HEK293 (cell line): ENCODE measurements at regions not wholly inside any gene's neighbourhood (a gene's known extent, or its start where the extent isn't known, plus 50 kb on each side); places are given as distances from the start of the nearest gene placed in this dataset.

ENCODE experiments used
- CTCF ChIA-PET: fragments of 350-600 bp; formaldehyde crosslinking; extraction: SDS; loops from one replicate; lab custom pipeline; 2021; ENCODE audit warnings: antibody characterized with exemption; lab: Yijun Ruan, JAX
- POLR2A ChIA-PET: fragments of 300-600 bp; formaldehyde crosslinking; extraction: SDS; loops from one replicate; lab custom pipeline; 2020; ENCODE audit warnings: antibody characterized with exemption, inconsistent platforms; lab: Yijun Ruan, JAX
- H3K27ac ChIP-seq: fragments of 200-500 bp; sonication (Bioruptor generic); 2 replicates; pipeline ENCODE4 v1.5.1; 2014; ENCODE audit warnings: low read depth, low read length, control low read depth, inconsistent platforms; ENCODE audit errors: extremely low read depth
- H3K36me3 ChIP-seq, 2 experiments: fragments of 200-500 bp in 1 of 2; sonication (Bioruptor generic) in 1 of 2; 1 replicate in 1 of 2; 2 replicates in 1 of 2; pipeline ENCODE4 v1.5.1; 2014 to 2017; ENCODE audit warnings: inconsistent platforms in 2 of 2, low read length in 2 of 2; ENCODE audit not compliant: control insufficient read depth in 2 of 2, insufficient read depth in 1 of 2
- H3K4me1 ChIP-seq: fragments of 200-500 bp; sonication (Bioruptor generic); 2 replicates; pipeline ENCODE4 v1.5.1; 2014; ENCODE audit warnings: mild to moderate bottlenecking, low read length, inconsistent platforms; ENCODE audit not compliant: control insufficient read depth, insufficient read depth
- H3K4me3 ChIP-seq: 2 replicates; pipeline ENCODE4 v1.5.1; 2011; ENCODE audit warnings: low read depth, mild to moderate bottlenecking, control low read depth, low read length, moderate library complexity
- H3K9me3 ChIP-seq: fragments of 200-500 bp; sonication (Bioruptor generic); 2 replicates; pipeline ENCODE4 v1.5.1; 2014; ENCODE audit warnings: low read depth, low read length, inconsistent platforms; ENCODE audit not compliant: control insufficient read depth, insufficient read depth
- BCL11B ChIP-seq: fragments of 450-650 bp; formaldehyde crosslinking; IDR thresholded peaks from 2 replicates; pipeline ENCODE4 v1.5.1; 2016; ENCODE audit warnings: low read depth, missing biosample characterization, missing genetic modification characterization
- FEZF1 ChIP-seq: fragments of 450-650 bp; formaldehyde crosslinking; IDR thresholded peaks from 2 replicates; pipeline ENCODE4 v1.5.1; 2016; ENCODE audit warnings: missing biosample characterization, missing genetic modification characterization
- KLF9 ChIP-seq: fragments of 450-650 bp; formaldehyde crosslinking; IDR thresholded peaks from 2 replicates; pipeline ENCODE4 v1.5.1; 2016; ENCODE audit warnings: missing biosample characterization, missing genetic modification characterization, low read depth
- MZF1 ChIP-seq: fragments of 450-650 bp; formaldehyde crosslinking; IDR thresholded peaks from 2 replicates; pipeline ENCODE4 v1.5.1; 2017; ENCODE audit warnings: missing biosample characterization, missing genetic modification characterization, borderline replicate concordance
- SCRT1 ChIP-seq: fragments of 450-650 bp; formaldehyde crosslinking; IDR thresholded peaks from 2 replicates; pipeline ENCODE4 v1.5.1; 2016; ENCODE audit warnings: missing biosample characterization, missing genetic modification characterization, borderline replicate concordance
- ZNF146 ChIP-seq: fragments of 450-650 bp; formaldehyde crosslinking; IDR thresholded peaks from 2 replicates; pipeline ENCODE4 v1.5.1; 2016; ENCODE audit warnings: missing biosample characterization, missing genetic modification characterization
- ZNF169 ChIP-seq: fragments of 450-650 bp; formaldehyde crosslinking; IDR thresholded peaks from 2 replicates; pipeline ENCODE4 v1.5.1; 2016; ENCODE audit warnings: missing biosample characterization, missing genetic modification characterization
- ZNF311 ChIP-seq: fragments of 450-650 bp; formaldehyde crosslinking; IDR thresholded peaks from 2 replicates; pipeline ENCODE4 v1.5.1; 2017; ENCODE audit warnings: missing biosample characterization, missing genetic modification characterization, borderline replicate concordance
- ZNF398 ChIP-seq: fragments of 450-650 bp; formaldehyde crosslinking; IDR thresholded peaks from 2 replicates; pipeline ENCODE4 v1.5.1; 2017; ENCODE audit warnings: missing biosample characterization, missing genetic modification characterization
- ZNF473 ChIP-seq: fragments of 450-650 bp; formaldehyde crosslinking; IDR thresholded peaks from 2 replicates; pipeline ENCODE4 v1.5.1; 2017; ENCODE audit warnings: missing biosample characterization, missing genetic modification characterization
- ZNF48 ChIP-seq: fragments of 450-650 bp; formaldehyde crosslinking; IDR thresholded peaks from 2 replicates; pipeline ENCODE4 v1.5.1; 2016; ENCODE audit warnings: missing biosample characterization, missing genetic modification characterization
- ZNF660 ChIP-seq: fragments of 450-650 bp; IDR thresholded peaks from 2 replicates; pipeline ENCODE4 v1.5.1; 2018; ENCODE audit warnings: missing biosample characterization, mild to moderate bottlenecking, missing genetic modification characterization
- ZNF692 ChIP-seq: fragments of 450-650 bp; formaldehyde crosslinking; IDR thresholded peaks from 2 replicates; pipeline ENCODE4 v1.5.1; 2016; ENCODE audit warnings: missing biosample characterization, missing genetic modification characterization
- ZNF747 ChIP-seq: fragments of 450-650 bp; formaldehyde crosslinking; IDR thresholded peaks from 2 replicates; pipeline ENCODE4 v1.5.1; 2016; ENCODE audit warnings: missing biosample characterization, missing genetic modification characterization
- ZNF777 ChIP-seq: fragments of 450-650 bp; formaldehyde crosslinking; IDR thresholded peaks from 2 replicates; pipeline ENCODE4 v1.5.1; 2017; ENCODE audit warnings: missing biosample characterization, missing genetic modification characterization, borderline replicate concordance
- ZNF843 ChIP-seq: fragments of 450-650 bp; formaldehyde crosslinking; IDR thresholded peaks from 2 replicates; pipeline ENCODE4 v1.5.1; 2016; ENCODE audit warnings: missing biosample characterization, missing genetic modification characterization
- ZXDB ChIP-seq: fragments of 450-650 bp; formaldehyde crosslinking; IDR thresholded peaks from 2 replicates; pipeline ENCODE4 v1.5.1; 2016; ENCODE audit warnings: missing biosample characterization, missing genetic modification characterization
- TF ChIP-seq, protein P1 (sequence below): fragments of 450-650 bp; formaldehyde crosslinking; IDR thresholded peaks from 2 replicates; pipeline ENCODE4 v1.5.1; 2016; ENCODE audit warnings: missing biosample characterization, missing genetic modification characterization
- TF ChIP-seq, protein P2 (sequence below): fragments of 450-650 bp; formaldehyde crosslinking; IDR thresholded peaks from 2 replicates; pipeline ENCODE4 v1.5.1; 2016; ENCODE audit warnings: missing biosample characterization, missing genetic modification characterization
- TF ChIP-seq, protein P3 (sequence below): fragments of 450-650 bp; formaldehyde crosslinking; IDR thresholded peaks from 2 replicates; pipeline ENCODE4 v1.5.1; 2017; ENCODE audit warnings: missing biosample characterization, missing genetic modification characterization

DNA sequence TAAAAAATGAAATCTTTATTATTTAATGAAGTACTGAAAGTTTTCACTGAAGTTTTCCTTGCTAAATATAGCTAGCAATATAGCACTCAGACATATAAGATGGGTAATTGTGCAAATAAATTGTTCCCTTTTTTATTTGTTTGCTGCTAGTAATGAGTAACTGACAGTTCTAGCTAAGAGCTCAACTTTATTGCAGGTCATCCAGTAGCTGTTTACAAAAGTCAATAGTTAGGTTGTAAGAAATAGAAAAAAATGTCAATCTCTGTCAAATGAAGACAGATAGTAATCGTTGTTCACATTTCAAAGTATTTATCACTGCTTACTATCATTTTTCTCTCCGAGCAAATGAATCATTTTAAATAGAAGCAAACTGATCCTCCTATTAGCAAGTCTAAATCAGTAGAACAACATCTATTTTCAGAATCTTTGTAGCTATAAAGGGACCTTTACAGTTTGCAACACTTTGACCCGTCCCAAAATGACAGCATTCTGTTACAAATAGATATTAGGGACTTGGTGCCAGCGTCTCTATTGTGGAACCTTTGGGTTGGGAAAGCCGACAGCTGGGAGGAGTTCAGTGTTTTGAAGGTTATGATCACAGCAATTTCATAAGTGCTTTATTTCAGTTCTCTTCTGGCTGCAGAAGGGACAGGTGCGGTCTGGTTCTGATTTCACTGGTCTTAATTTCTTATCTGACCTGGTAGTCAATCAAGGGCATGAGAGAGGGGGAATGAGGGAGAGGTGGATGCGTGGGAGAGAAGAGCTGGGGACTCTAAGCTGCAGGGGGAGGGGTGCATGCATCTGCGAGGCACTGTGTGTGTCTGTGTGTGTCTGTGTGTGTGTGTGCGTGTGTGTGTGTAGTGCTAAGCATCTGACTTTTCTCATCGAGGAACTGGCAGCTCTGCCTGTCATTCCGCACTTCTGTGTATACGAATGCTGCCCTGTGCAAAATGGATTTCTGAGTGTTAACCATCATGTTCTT is 227.9 kb upstream of the PITX2 start (continued):
- TF ChIP-seq ZNF146 (tag by site-specific recombination) (no peak), SCRT1 (tag by site-specific recombination) (no peak), ZNF473 (tag by site-specific recombination) (no peak), ZNF777 (tag by site-specific recombination) (no peak), MZF1 (tag by site-specific recombination) (no peak; the same call in 1 of the 2 replicates), KLF9 (tag by site-specific recombination) (peak; percentile 43; the same call in 1 of the 2 replicates), ZNF692 (tag by site-specific recombination) (peak; percentile 70)
- TF ChIP-seq, protein P1, sequence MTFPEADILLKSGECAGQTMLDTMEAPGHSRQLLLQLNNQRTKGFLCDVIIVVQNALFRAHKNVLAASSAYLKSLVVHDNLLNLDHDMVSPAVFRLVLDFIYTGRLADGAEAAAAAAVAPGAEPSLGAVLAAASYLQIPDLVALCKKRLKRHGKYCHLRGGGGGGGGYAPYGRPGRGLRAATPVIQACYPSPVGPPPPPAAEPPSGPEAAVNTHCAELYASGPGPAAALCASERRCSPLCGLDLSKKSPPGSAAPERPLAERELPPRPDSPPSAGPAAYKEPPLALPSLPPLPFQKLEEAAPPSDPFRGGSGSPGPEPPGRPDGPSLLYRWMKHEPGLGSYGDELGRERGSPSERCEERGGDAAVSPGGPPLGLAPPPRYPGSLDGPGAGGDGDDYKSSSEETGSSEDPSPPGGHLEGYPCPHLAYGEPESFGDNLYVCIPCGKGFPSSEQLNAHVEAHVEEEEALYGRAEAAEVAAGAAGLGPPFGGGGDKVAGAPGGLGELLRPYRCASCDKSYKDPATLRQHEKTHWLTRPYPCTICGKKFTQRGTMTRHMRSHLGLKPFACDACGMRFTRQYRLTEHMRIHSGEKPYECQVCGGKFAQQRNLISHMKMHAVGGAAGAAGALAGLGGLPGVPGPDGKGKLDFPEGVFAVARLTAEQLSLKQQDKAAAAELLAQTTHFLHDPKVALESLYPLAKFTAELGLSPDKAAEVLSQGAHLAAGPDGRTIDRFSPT, result 0 out of 2 replicates have a peak, but pooled peaks have one; percentile 18

DNA sequence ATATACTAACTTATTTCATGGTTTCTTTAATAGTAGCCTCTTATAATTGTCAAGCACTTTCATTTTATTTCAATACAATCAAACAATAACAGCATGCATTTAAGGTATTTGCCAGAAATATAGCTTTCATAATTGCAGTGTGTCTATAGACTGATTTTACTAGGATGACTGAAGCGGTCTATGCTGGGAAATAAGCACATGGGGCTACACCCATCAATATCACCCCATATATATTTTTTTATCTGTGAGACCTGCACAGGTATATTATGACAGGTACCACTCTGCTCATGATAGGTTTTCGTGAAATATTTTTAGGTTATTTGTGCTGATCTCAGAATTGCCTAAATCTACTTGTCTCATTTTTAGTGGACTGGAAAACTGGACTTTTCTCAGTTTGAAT is 229.1 kb upstream of the PITX2 start:
- no peaks in the 10 kb centered on the region for H3K36me3 ChIP-seq
- H3K27ac ChIP-seq, result no peak overlapping the region
- ChIA-PET CTCF (no interaction called here), POLR2A (no interaction called here)
- H3K9me3 ChIP-seq, result no peaks in the 10 kb centered on the region
- H3K4me3 ChIP-seq, result no peak overlapping the region
- TF ChIP-seq ZNF169 (no peak), ZNF48 (no peak), ZNF311 (tag by site-specific recombination) (no peak), BCL11B (tag by site-specific recombination) (no peak), ZNF473 (tag by site-specific recombination) (no peak)
- TF ChIP-seq, protein P2, sequence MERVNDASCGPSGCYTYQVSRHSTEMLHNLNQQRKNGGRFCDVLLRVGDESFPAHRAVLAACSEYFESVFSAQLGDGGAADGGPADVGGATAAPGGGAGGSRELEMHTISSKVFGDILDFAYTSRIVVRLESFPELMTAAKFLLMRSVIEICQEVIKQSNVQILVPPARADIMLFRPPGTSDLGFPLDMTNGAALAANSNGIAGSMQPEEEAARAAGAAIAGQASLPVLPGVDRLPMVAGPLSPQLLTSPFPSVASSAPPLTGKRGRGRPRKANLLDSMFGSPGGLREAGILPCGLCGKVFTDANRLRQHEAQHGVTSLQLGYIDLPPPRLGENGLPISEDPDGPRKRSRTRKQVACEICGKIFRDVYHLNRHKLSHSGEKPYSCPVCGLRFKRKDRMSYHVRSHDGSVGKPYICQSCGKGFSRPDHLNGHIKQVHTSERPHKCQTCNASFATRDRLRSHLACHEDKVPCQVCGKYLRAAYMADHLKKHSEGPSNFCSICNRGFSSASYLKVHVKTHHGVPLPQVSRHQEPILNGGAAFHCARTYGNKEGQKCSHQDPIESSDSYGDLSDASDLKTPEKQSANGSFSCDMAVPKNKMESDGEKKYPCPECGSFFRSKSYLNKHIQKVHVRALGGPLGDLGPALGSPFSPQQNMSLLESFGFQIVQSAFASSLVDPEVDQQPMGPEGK, result no peak
- peaks cover 19% of the 10 kb centered on the region; the same call in 1 of the 2 replicates for H3K4me1 ChIP-seq

DNA sequence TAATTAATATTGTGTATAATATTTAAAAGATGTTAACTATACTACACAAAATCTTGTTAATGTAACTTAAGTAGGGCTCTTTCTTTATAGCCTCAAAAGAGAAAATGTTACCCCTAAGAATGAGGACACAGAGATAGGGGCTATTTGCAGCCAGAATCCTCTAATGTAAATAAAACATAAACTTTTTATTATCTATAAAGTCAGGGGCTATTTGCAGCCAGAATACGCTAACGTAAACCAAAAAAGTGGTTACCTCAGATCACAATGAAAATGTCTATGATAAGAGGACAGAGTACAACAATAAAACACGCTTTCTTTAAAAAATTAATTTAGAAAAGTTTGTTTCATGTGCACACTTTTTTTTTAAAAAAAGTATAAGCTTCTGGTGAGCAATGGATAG is 229.9 kb upstream of the PITX2 start:
- TF ChIP-seq ZNF660 (tag by site-specific recombination), result no peak
- TF ChIP-seq ZXDB (tag by site-specific recombination), result peak; percentile 35; the same call in 1 of the 2 replicates
- peak; percentile 66 for TF ChIP-seq FEZF1
- TF ChIP-seq, protein P3, sequence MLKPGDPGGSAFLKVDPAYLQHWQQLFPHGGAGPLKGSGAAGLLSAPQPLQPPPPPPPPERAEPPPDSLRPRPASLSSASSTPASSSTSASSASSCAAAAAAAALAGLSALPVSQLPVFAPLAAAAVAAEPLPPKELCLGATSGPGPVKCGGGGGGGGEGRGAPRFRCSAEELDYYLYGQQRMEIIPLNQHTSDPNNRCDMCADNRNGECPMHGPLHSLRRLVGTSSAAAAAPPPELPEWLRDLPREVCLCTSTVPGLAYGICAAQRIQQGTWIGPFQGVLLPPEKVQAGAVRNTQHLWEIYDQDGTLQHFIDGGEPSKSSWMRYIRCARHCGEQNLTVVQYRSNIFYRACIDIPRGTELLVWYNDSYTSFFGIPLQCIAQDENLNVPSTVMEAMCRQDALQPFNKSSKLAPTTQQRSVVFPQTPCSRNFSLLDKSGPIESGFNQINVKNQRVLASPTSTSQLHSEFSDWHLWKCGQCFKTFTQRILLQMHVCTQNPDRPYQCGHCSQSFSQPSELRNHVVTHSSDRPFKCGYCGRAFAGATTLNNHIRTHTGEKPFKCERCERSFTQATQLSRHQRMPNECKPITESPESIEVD (tag by site-specific recombination), result peak; percentile 87
- no peak for TF ChIP-seq ZNF398
- TF ChIP-seq ZNF843 (tag by site-specific recombination), result peak; percentile 51; the same call in 1 of the 2 replicates
- TF ChIP-seq ZNF747 (tag by site-specific recombination), result no peak
- TF ChIP-seq, all 188 proteins: peak for 4
- ChIA-PET POLR2A (no interaction called here), CTCF (no interaction called here)
- Histone ChIP-seq H3K4me3 (no peak overlapping the region), H3K27ac (0 out of 2 replicates have a peak overlapping the region, but pooled peaks have one; percentile 3), H3K4me1 (peaks cover 19% of the 10 kb centered on the region; the same call in 1 of the 2 replicates), H3K9me3 (no peaks in the 10 kb centered on the region), H3K36me3 (no peaks in the 10 kb centered on the region)
